GM19043 (cell line): ENCODE measurements at regions not wholly inside any gene's neighbourhood (a gene's known extent, or its start where the extent isn't known, plus 50 kb on each side); places are given as distances from the start of the nearest gene placed in this dataset.
"Not testable (repeated sequence)": the region's sequence is repeated elsewhere in the genome, so short reads cannot be mapped to it uniquely, and the experiment has no call there.

Experiments used
- ATAC-seq: cut with Tn5 transposase; IDR thresholded peaks from one replicate; pipeline ENCODE4 v1.9.1; 2021; ENCODE audit warnings: low read depth; ENCODE audit not compliant: unreplicated experiment

- no peak for ATAC-seq
Observed at GRCh38 chr1:70553567-70553956, 142.5 kb downstream of the CTH start.

- ATAC-seq = no peak
Observed at GRCh38 chr1:70554341-70554740, 143.3 kb downstream of the CTH start.

GRCh38 chr1:70556541-70556940 lies 145.5 kb downstream of the CTH start:
- no peak for ATAC-seq

- ATAC-seq = no peak
Observed at GRCh38 chr1:70567167-70567566, 156.1 kb downstream of the CTH start.

GRCh38 chr1:70571191-70571590 lies 160.1 kb downstream of the CTH start:
- ATAC-seq = no peak

GRCh38 chr1:70573317-70573843 lies 162.3 kb downstream of the CTH start:
- ATAC-seq = no peak

GRCh38 chr1:70581661-70582060 lies 170.6 kb downstream of the CTH start:
- no peak for ATAC-seq

GRCh38 chr1:70583522-70583921 lies 172.5 kb downstream of the CTH start:
- peak; percentile 96 for ATAC-seq

- ATAC-seq = no peak
Observed at GRCh38 chr1:70586046-70586445, 175.0 kb downstream of the CTH start.

GRCh38 chr1:70587872-70588366 lies 176.9 kb downstream of the CTH start:
- no peak for ATAC-seq

GRCh38 chr1:70593551-70593950 lies 182.5 kb downstream of the CTH start:
- not testable (repeated sequence) for ATAC-seq

- ATAC-seq = no peak
Observed at GRCh38 chr1:70608815-70609214, 197.7 kb downstream of the CTH start.

GRCh38 chr1:70610164-70610563 lies 199.1 kb downstream of the CTH start:
- not testable (repeated sequence) for ATAC-seq

GRCh38 chr1:70616946-70617345 lies 205.9 kb downstream of the CTH start:
- ATAC-seq = no peak

GRCh38 chr1:70617728-70618127 lies 206.7 kb downstream of the CTH start:
- ATAC-seq = no peak

GRCh38 chr1:70627910-70628309 lies 216.8 kb downstream of the CTH start:
- no peak for ATAC-seq

GRCh38 chr1:70628973-70629372 lies 217.9 kb downstream of the CTH start:
- ATAC-seq = no peak

- no peak for ATAC-seq
Observed at GRCh38 chr1:70633004-70633403, 221.9 kb downstream of the CTH start.

- ATAC-seq = no peak
Observed at GRCh38 chr1:70635868-70636267, 224.8 kb downstream of the CTH start.

GRCh38 chr1:70641868-70642267 lies 230.8 kb downstream of the CTH start:
- ATAC-seq = no peak

GRCh38 chr1:70656361-70656760 lies 245.3 kb downstream of the CTH start:
- no peak for ATAC-seq

GRCh38 chr1:70659891-70660290 lies 248.8 kb downstream of the CTH start:
- no peak for ATAC-seq
